Posterior vena cava (tissue), 2 donors: ENCODE measurements at regions not wholly inside any gene's neighbourhood (a gene's known extent, or its start where the extent isn't known, plus 50 kb on each side); places are given as distances from the start of the nearest gene placed in this dataset.
"Not testable (repeated sequence)": the region's sequence is repeated elsewhere in the genome, so short reads cannot be mapped to it uniquely, and the experiment has no call there.

Experiments used
- DNase-seq: peaks from one replicate; pipeline ENCODE4 v3.0.0-alpha.2; 2020; ENCODE audit warnings: low spot score
- intact Hi-C, 2 donors: fragments of 100-400 bp; cut with DNase I; formaldehyde crosslinking; loops; one replicate each; pipeline versions ENCODE4 v1.14.1 to v1.14.2; 2022 to 2023
- donor health status: DM: yes; HTN: yes; CAD: no.
- donor health status: DM: yes; HTN: yes; CAD: no.

- intact Hi-C loops, result no loop called here
- no peak for DNase-seq
These were observed 96.8 kb upstream of the PCBD1 start for GRCh38 chr10:70984986-70985722.

- intact Hi-C loops, result no loop called here
These were observed 97.7 kb upstream of the PCBD1 start for GRCh38 chr10:70985824-70986622.

GRCh38 chr10:70986623-70986950, 98.2 kb upstream of the PCBD1 start:
- intact Hi-C loops, result no loop called here
- peak; percentile 15 for DNase-seq

More at GRCh38 chr10:70985824-70986622, 97.7 kb upstream of the PCBD1 start:
- peak; percentile 56 for DNase-seq

GRCh38 chr10:70987396-70988130, 99.2 kb upstream of the PCBD1 start:
- peak; percentile 62 for DNase-seq
- intact Hi-C loops, result no loop called here

GRCh38 chr10:70990156-70990555, 101.8 kb upstream of the PCBD1 start:
- intact Hi-C loops, result not testable (repeated sequence)
- DNase-seq, result peak; percentile 31

- DNase-seq, result peak; percentile 20
- intact Hi-C loops, result no loop called here
These were observed 102.3 kb upstream of the PCBD1 start for GRCh38 chr10:70990681-70991080.

- intact Hi-C loops, result no loop called here
- peak; percentile 17 for DNase-seq
These were observed 103.1 kb upstream of the PCBD1 start for GRCh38 chr10:70991140-70992124.

- DNase-seq, result peak; percentile 48
- intact Hi-C loops, result no loop called here
These were observed 104.1 kb upstream of the PCBD1 start for GRCh38 chr10:70992436-70992835.

GRCh38 chr10:70993051-70993450, 104.7 kb upstream of the PCBD1 start:
- DNase-seq, result peak; percentile 18
- intact Hi-C loops, result no loop called here

GRCh38 chr10:70996549-70996948, 108.2 kb upstream of the PCBD1 start:
- DNase-seq, result peak; percentile 50
- intact Hi-C loops, result loop anchor here in 1 of 2 donors (1.0 kb wide), 1 partner anchor 53 kb away; no protein-coding TSS in a partner anchor

- intact Hi-C loops, result no loop called here
- DNase-seq, result peak; percentile 51
These were observed 108.9 kb upstream of the PCBD1 start for GRCh38 chr10:70997236-70997635.

- intact Hi-C loops, result no loop called here
- no peak for DNase-seq
These were observed 109.7 kb upstream of the PCBD1 start for GRCh38 chr10:70998086-70998485.

- peak; percentile 6 for DNase-seq
- intact Hi-C loops, result no loop called here
These were observed 113.1 kb upstream of the PCBD1 start for GRCh38 chr10:71001470-71001869.

GRCh38 chr10:71004176-71005075, 116.1 kb upstream of the PCBD1 start:
- intact Hi-C loops, result no loop called here
- peak; percentile 56 for DNase-seq

- DNase-seq, result peak; percentile 76
- intact Hi-C loops, result no loop called here
These were observed 117.3 kb upstream of the PCBD1 start for GRCh38 chr10:71005337-71006305.

- no peak for DNase-seq
- intact Hi-C loops, result no loop called here
These were observed 118.1 kb upstream of the PCBD1 start for GRCh38 chr10:71006506-71006905.

GRCh38 chr10:71007516-71007915, 119.2 kb upstream of the PCBD1 start:
- intact Hi-C loops, result no loop called here
- DNase-seq, result peak; percentile 72
